H1 (cell line): ENCODE measurements at regions not wholly inside any gene's neighbourhood (a gene's known extent, or its start where the extent isn't known, plus 50 kb on each side); places are given as distances from the start of the nearest gene placed in this dataset.

Source experiments
- CTCF ChIA-PET: fragments of 300-600 bp; sonication (Branson Sonifier 250); formaldehyde crosslinking; loops from one replicate; lab custom pipeline; 2021; ENCODE audit not compliant: partially characterized antibody; lab: Charles Lee
- POLR2A ChIA-PET: fragments of 300-600 bp; sonication (Branson Sonifier 250); formaldehyde crosslinking; loops from one replicate; lab custom pipeline; 2021; ENCODE audit warnings: inconsistent platforms; ENCODE audit not compliant: partially characterized antibody; lab: Charles Lee
- DNase-seq, 2 experiments: peaks; one replicate each; pipeline versions ENCODE4 v3.0.0 to v3.0.0-alpha.2; 2010 to 2022; ENCODE audit warnings: low spot score in 2 of 2, low read depth in 1 of 2, mixed read lengths in 1 of 2
- FAIRE-seq: peaks from 2 replicates; lab custom pipeline; 2011; peaks lifted over from hg19 to GRCh38; lab: Jason Lieb, UNC
- H2AFZ ChIP-seq: 2 replicates; pipeline ENCODE4 v1.8.1; 2012; ENCODE audit warnings: low read length, inconsistent platforms
- H2AK5ac ChIP-seq: 2 replicates; pipeline ENCODE4 v1.6.1; 2013; ENCODE audit warnings: low read depth, low read length
- H2BK120ac ChIP-seq: replicated peaks from 2 replicates; pipeline ENCODE3; 2013; ENCODE audit warnings: low read depth, low read length, inconsistent platforms
- H2BK12ac ChIP-seq: 2 replicates; pipeline ENCODE4 v1.6.1; 2013; ENCODE audit warnings: low read depth, low read length
- H2BK15ac ChIP-seq: 2 replicates; pipeline ENCODE4 v1.6.1; 2013; ENCODE audit warnings: low read length
- H2BK20ac ChIP-seq: 2 replicates; pipeline ENCODE4 v1.6.1; 2013; ENCODE audit warnings: low read length
- H2BK5ac ChIP-seq: 2 replicates; pipeline ENCODE4 v1.6.1; 2013; ENCODE audit warnings: low read depth, low read length
- H3K14ac ChIP-seq: 2 replicates; pipeline ENCODE4 v1.6.1; 2013; ENCODE audit warnings: inconsistent platforms; ENCODE audit not compliant: insufficient read length
- H3K18ac ChIP-seq: 2 replicates; pipeline ENCODE4 v1.6.1; 2013; ENCODE audit warnings: low read length; ENCODE audit errors: extremely low read depth
- H3K23ac ChIP-seq: 2 replicates; pipeline ENCODE4 v1.6.1; 2013; ENCODE audit warnings: inconsistent platforms; ENCODE audit not compliant: insufficient read length
- H3K23me2 ChIP-seq: 2 replicates; pipeline ENCODE4 v1.6.1; 2013; ENCODE audit warnings: low read depth, low read length
- H3K27ac ChIP-seq: 2 replicates; pipeline ENCODE4 v1.6.1; 2011; ENCODE audit warnings: low read depth, low read length, inconsistent platforms
- H3K27me3 ChIP-seq, 4 experiments: replicated peaks in 1 of 4; 1 replicate in 1 of 4; 2 replicates in 3 of 4; pipeline versions ENCODE4 v1.6.1 to v1.8.1; 2011 to 2013; ENCODE audit warnings: low read length in 3 of 4, mild to moderate bottlenecking in 3 of 4, inconsistent platforms in 2 of 4, mixed read lengths in 2 of 4, moderate library complexity in 1 of 4; ENCODE audit not compliant: control insufficient read depth in 3 of 4, insufficient read depth in 3 of 4; ENCODE audit errors: extremely low read depth in 1 of 4
- H3K36me3 ChIP-seq, 4 experiments: 2 replicates each; pipeline versions ENCODE4 v1.6.1 to v1.8.1; 2011 to 2013; ENCODE audit warnings: mild to moderate bottlenecking in 4 of 4, low read length in 3 of 4, moderate library complexity in 2 of 4, control low read depth in 1 of 4, inconsistent platforms in 1 of 4; ENCODE audit not compliant: insufficient read depth in 4 of 4, control insufficient read depth in 2 of 4
- H3K4ac ChIP-seq: replicated peaks from 2 replicates; pipeline ENCODE3; 2013; ENCODE audit warnings: low read length, low read depth, mixed read lengths, inconsistent platforms; ENCODE audit not compliant: insufficient read length
- H3K4me1 ChIP-seq, 4 experiments: replicated peaks in 1 of 4; 1 replicate in 1 of 4; 2 replicates in 3 of 4; pipeline versions ENCODE4 v1.6.1 to v1.8.1; 2011 to 2013; ENCODE audit warnings: low read length in 3 of 4, inconsistent platforms in 2 of 4, mixed read lengths in 1 of 4; ENCODE audit not compliant: insufficient read depth in 4 of 4, control insufficient read depth in 3 of 4
- H3K4me2 ChIP-seq, 2 experiments: 2 replicates each; pipeline versions ENCODE4 v1.6.1 to v1.8.1; 2011 to 2013; ENCODE audit warnings: low read depth in 2 of 2, low read length in 2 of 2, control low read depth in 1 of 2, inconsistent platforms in 1 of 2, mild to moderate bottlenecking in 1 of 2; ENCODE audit not compliant: insufficient read depth in 1 of 2
- H3K4me3 ChIP-seq, 4 experiments: fragments of 200-600, 300-600 bp in 1 of 4; sonication (generic), shearing (Covaris generic), sonication (Bioruptor Twin) in 1 of 4; 2 replicates each; pipeline versions ENCODE4 v1.5.1 to v1.8.1; 2011 to 2016; ENCODE audit warnings: low read length in 4 of 4, low read depth in 3 of 4, control low read depth in 2 of 4, inconsistent platforms in 2 of 4, mild to moderate bottlenecking in 2 of 4, mixed read lengths in 1 of 4, moderate library complexity in 1 of 4; ENCODE audit not compliant: insufficient read depth in 2 of 4; ENCODE audit errors: extremely low read depth in 1 of 4
- H3K56ac ChIP-seq: replicated peaks from 2 replicates; pipeline ENCODE3; 2013; ENCODE audit warnings: low read depth, mild to moderate bottlenecking, mixed read lengths, low read length, inconsistent platforms; ENCODE audit not compliant: insufficient read length
- H3K79me1 ChIP-seq: 2 replicates; pipeline ENCODE4 v1.6.1; 2013; ENCODE audit warnings: low read depth, low read length, control low read depth
- H3K79me2 ChIP-seq, 2 experiments: 2 replicates each; pipeline versions ENCODE4 v1.6.1 to v1.8.1; 2012 to 2013; ENCODE audit warnings: low read length in 2 of 2, mild to moderate bottlenecking in 2 of 2, inconsistent platforms in 1 of 2; ENCODE audit not compliant: insufficient read depth in 2 of 2, control insufficient read depth in 1 of 2
- H3K9ac ChIP-seq, 4 experiments: replicated peaks in 1 of 4; 1 replicate in 1 of 4; 2 replicates in 3 of 4; pipeline versions ENCODE4 v1.6.1 to v1.8.1; 2011 to 2013; ENCODE audit warnings: low read depth in 3 of 4, low read length in 3 of 4, control low read depth in 2 of 4, mild to moderate bottlenecking in 2 of 4, moderate library complexity in 2 of 4, inconsistent platforms in 1 of 4; ENCODE audit errors: extremely low read depth in 1 of 4
- H3K9me3 ChIP-seq, 2 experiments: 2 replicates each; pipeline versions ENCODE4 v1.6.1 to v1.8.1; 2012 to 2013; ENCODE audit warnings: mild to moderate bottlenecking in 2 of 2, moderate library complexity in 2 of 2, control low read depth in 1 of 2, inconsistent platforms in 1 of 2, low read depth in 1 of 2, low read length in 1 of 2, mixed read lengths in 1 of 2; ENCODE audit not compliant: insufficient read depth in 2 of 2
- H4K20me1 ChIP-seq, 2 experiments: replicated peaks in 1 of 2; 2 replicates each; pipeline versions ENCODE3 to v1.8.1; 2011 to 2013; ENCODE audit warnings: inconsistent platforms in 2 of 2, low read length in 2 of 2, mild to moderate bottlenecking in 1 of 2; ENCODE audit not compliant: insufficient read depth in 2 of 2, control insufficient read depth in 1 of 2
- H4K5ac ChIP-seq: 2 replicates; pipeline ENCODE4 v1.6.1; 2013; ENCODE audit warnings: low read length, low read depth, mixed read lengths, inconsistent platforms; ENCODE audit not compliant: insufficient read length
- H4K8ac ChIP-seq: 2 replicates; pipeline ENCODE4 v1.8.0; 2013; ENCODE audit warnings: mild to moderate bottlenecking, moderate library complexity, low read length, inconsistent platforms; ENCODE audit not compliant: insufficient read depth; ENCODE audit errors: extremely low read depth
- H4K91ac ChIP-seq: replicated peaks from 2 replicates; pipeline ENCODE3; 2013; ENCODE audit warnings: low read length, mixed read lengths, inconsistent platforms; ENCODE audit not compliant: insufficient read length
- CBX5 ChIP-seq: fragments of 300-800, 300-1000 bp; sonication (generic); IDR thresholded peaks from 2 replicates; pipeline ENCODE4 v1.7.1; 2016; ENCODE audit warnings: antibody characterized with exemption, low read length, low read depth
- CHD1 ChIP-seq: IDR thresholded peaks from 2 replicates; pipeline ENCODE4 v1.6.1; 2012; ENCODE audit warnings: low read depth, low read length, improper control_type of control experiment
- CHD2 ChIP-seq: IDR thresholded peaks from 2 replicates; pipeline ENCODE4 v1.6.1; 2012; ENCODE audit warnings: low read length, improper control_type of control experiment
- EZH2 ChIP-seq: fragments of 200-600 bp; sonication (generic); IDR thresholded peaks from 2 replicates; pipeline ENCODE4 v1.7.1; 2012; ENCODE audit warnings: low read depth, mild to moderate bottlenecking, moderate library complexity, low read length, inconsistent platforms; ENCODE audit not compliant: severe bottlenecking
- FOSL1 ChIP-seq: IDR thresholded peaks from 2 replicates; pipeline ENCODE4 v1.6.1; 2011; ENCODE audit warnings: mild to moderate bottlenecking, low read depth, low read length, moderate library complexity; ENCODE audit not compliant: insufficient read depth
- GABPA ChIP-seq: IDR thresholded peaks from 2 replicates; pipeline ENCODE4 v1.6.1; 2011; ENCODE audit warnings: mild to moderate bottlenecking, low read length, moderate library complexity, borderline replicate concordance; ENCODE audit not compliant: insufficient read depth
- HDAC2 ChIP-seq, 2 experiments: fragments of 300-600 bp in 1 of 2; sonication (generic) in 1 of 2; IDR thresholded peaks; 2 replicates each; pipeline ENCODE4 v1.6.1; 2011 to 2012; ENCODE audit warnings: low read depth in 2 of 2, low read length in 2 of 2, mild to moderate bottlenecking in 2 of 2, moderate library complexity in 2 of 2, borderline replicate concordance in 1 of 2, inconsistent platforms in 1 of 2
- HDAC6 ChIP-seq: IDR thresholded peaks from one replicate; pipeline ENCODE4 v1.7.1; 2012; ENCODE audit warnings: low read depth, mild to moderate bottlenecking, inconsistent platforms, low read length, moderate library complexity
- KDM1A ChIP-seq: fragments of 200-600, 300-600 bp; sonication (generic); IDR thresholded peaks from 2 replicates; pipeline ENCODE4 v1.7.1; 2016; ENCODE audit warnings: mild to moderate bottlenecking, low read length, borderline replicate concordance
- NANOG ChIP-seq: IDR thresholded peaks from 2 replicates; pipeline ENCODE4 v1.6.1; 2011; ENCODE audit warnings: low read length, low read depth, mild to moderate bottlenecking, inconsistent platforms; ENCODE audit not compliant: insufficient read depth, poor library complexity, severe bottlenecking
- RBBP5 ChIP-seq: IDR thresholded peaks from 2 replicates; pipeline ENCODE4 v1.7.1; 2012; ENCODE audit warnings: low read depth, mild to moderate bottlenecking, inconsistent platforms, low read length, moderate library complexity, borderline replicate concordance
- RFX5 ChIP-seq: IDR thresholded peaks from 2 replicates; pipeline ENCODE4 v1.6.1; 2011; ENCODE audit warnings: low read depth, low read length, improper control_type of control experiment, borderline replicate concordance
- SP4 ChIP-seq: IDR thresholded peaks from 2 replicates; pipeline ENCODE4 v1.6.1; 2012; ENCODE audit warnings: low read length, inconsistent platforms
- TAF7 ChIP-seq: optimal IDR thresholded peaks from 2 replicates; pipeline ENCODE3; 2011; ENCODE audit warnings: low read depth, mild to moderate bottlenecking, inconsistent platforms, low read length, moderate library complexity, borderline replicate concordance
- YY1 ChIP-seq: IDR thresholded peaks from 2 replicates; pipeline ENCODE4 v1.6.1; 2011; ENCODE audit warnings: low read depth, mild to moderate bottlenecking, low read length
- WGBS, 2 experiments: shearing (Covaris generic) in 1 of 2; methylation state at CpG; one replicate each; pipeline versions ENCODE4 v1.1.6 to v1.1.7; 2013 to 2015; ENCODE audit warnings: low lambda C conversion rate in 2 of 2, mixed read lengths in 2 of 2, inconsistent platforms in 1 of 2, low coverage in 1 of 2, missing lambda C conversion rate in 1 of 2; ENCODE audit not compliant: insufficient replicate concordance in 2 of 2, insufficient coverage in 1 of 2, insufficient read length in 1 of 2; ENCODE audit errors: extremely low coverage in 1 of 2, missing lambda C conversion rate in 1 of 2; 5-methylcytosine and 5-hydroxymethylcytosine counted together

DNA sequence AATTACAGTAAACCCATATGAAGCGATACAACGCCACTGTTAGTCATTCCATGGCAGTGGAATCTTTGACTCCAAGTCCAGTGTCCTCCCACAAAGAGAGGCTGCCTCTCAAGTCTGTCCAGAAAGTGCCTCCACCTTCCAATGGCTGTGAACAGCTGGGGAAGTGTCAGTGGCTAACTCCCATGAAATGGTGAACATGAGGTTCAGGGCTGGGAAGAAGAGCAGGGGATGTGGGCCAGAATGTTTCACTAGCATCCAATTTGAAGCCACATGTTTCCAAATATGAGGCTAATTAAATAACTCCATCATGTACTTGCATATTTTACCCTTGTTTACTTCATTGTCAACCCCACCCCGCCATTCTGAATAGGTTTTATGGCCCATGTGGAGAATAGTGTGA, 53.1 kb upstream of the CHST15 start:
- no peak overlapping the region for H3K9ac ChIP-seq
- 90% methylated on average over 3 of the region's 3 CpGs; no CpG with 5 or more reads in 1 of the 2 experiments for WGBS, 2 experiments
- no peaks in the 10 kb centered on the region for H4K20me1 ChIP-seq
- H4K8ac ChIP-seq, result no peak overlapping the region
- H4K91ac ChIP-seq, result no peak overlapping the region
- no peak overlapping the region for H2AK5ac ChIP-seq
- H2BK15ac ChIP-seq, result no peak overlapping the region
- no peak overlapping the region for H3K23ac ChIP-seq
- no peaks in the 10 kb centered on the region for H3K36me3 ChIP-seq
- H3K27ac ChIP-seq, result no peak overlapping the region
- ChIA-PET POLR2A (no interaction called here), CTCF (interaction anchor here (1.1 to 1.2 kb wide), 2 partner anchors 20 to 241 kb away, joined by 3 to 4 read pairs; no protein-coding TSS in a partner anchor)
- no peaks in the 10 kb centered on the region for H3K9me3 ChIP-seq
- DNase-seq, result no peak
- H3K27me3 ChIP-seq, result no peaks in the 10 kb centered on the region; a peak in 1 of 7 replicates
- no peak overlapping the region for H3K4me2 ChIP-seq
- FAIRE-seq, result no peak
- H3K79me2 ChIP-seq, result no peaks in the 10 kb centered on the region
- H3K23me2 ChIP-seq, result peaks cover 3% of the 10 kb centered on the region; the same call in 1 of the 2 replicates
- no peak overlapping the region for H2BK12ac ChIP-seq
- H3K14ac ChIP-seq, result no peak overlapping the region
- H2AFZ ChIP-seq, result no peak overlapping the region
- H2BK5ac ChIP-seq, result no peak overlapping the region
- H3K4me3 ChIP-seq, result no peak overlapping the region
- H3K56ac ChIP-seq, result no peak overlapping the region
- no peak overlapping the region for H4K5ac ChIP-seq
- no peaks in the 10 kb centered on the region for H3K79me1 ChIP-seq
- H3K4me1 ChIP-seq, result peaks cover 0 to 6% (median 2%) of the 10 kb centered on the region in 4 experiments; a peak in 3 of 7 replicates
- H3K4ac ChIP-seq, result no peak overlapping the region
- no peak overlapping the region for H2BK20ac ChIP-seq
- no peak overlapping the region for H3K18ac ChIP-seq
- no peak overlapping the region for H2BK120ac ChIP-seq
- TF ChIP-seq CHD2, result no peak
- no peak for TF ChIP-seq HDAC2 (IDR thresholded peaks at IDR 0.05; ENCODE audit: borderline replicate concordance in 1 of 2, low read depth in 2 of 2, low read length in 2 of 2)
- no peak for TF ChIP-seq GABPA
- TF ChIP-seq KDM1A, result no peak
- no peak for TF ChIP-seq HDAC6
- TF ChIP-seq TAF7, result no peak
- no peak for TF ChIP-seq CBX5
- no peak for TF ChIP-seq CHD1
- TF ChIP-seq EZH2, result no peak
- TF ChIP-seq FOSL1, result no peak
- TF ChIP-seq YY1, result no peak
- TF ChIP-seq RFX5, result no peak
- TF ChIP-seq NANOG, result no peak
- TF ChIP-seq SP4, result no peak
- TF ChIP-seq RBBP5, result no peak
